Retina (tissue), 1 donor: ENCODE measurements at regions not wholly inside any gene's neighbourhood (a gene's known extent, or its start where the extent isn't known, plus 50 kb on each side); places are given as distances from the start of the nearest gene placed in this dataset.

Source experiments
- DNase-seq: peaks from one replicate; pipeline ENCODE4 v3.0.0-alpha.2; 2016

GRCh38 chr21:40990366-40990765 lies 143.4 kb upstream of the DSCAM start:
- DNase-seq, result no peak

GRCh38 chr21:40997831-40998230 lies 150.9 kb upstream of the DSCAM start:
- DNase-seq, result no peak

DNA sequence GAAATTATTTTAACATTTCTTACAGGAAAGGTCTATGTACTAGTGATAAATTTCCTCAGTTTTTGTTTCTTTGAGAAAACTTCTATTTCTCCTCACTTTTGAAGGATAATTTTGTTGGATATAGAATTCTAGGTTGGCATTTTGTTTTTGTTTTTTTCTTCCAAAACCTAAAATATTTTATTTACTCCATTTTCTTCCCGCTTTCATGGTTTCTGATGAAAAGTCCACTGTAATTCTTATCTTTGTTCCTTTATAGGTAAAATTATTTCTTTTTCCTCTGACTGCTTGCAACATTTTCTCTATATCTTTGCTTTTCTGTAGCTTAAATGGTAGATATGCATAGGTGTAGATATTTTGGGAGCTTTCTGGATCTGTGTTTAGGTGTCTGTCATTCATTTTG lies 153.9 kb upstream of the DSCAM start:
- no peak for DNase-seq

DNA sequence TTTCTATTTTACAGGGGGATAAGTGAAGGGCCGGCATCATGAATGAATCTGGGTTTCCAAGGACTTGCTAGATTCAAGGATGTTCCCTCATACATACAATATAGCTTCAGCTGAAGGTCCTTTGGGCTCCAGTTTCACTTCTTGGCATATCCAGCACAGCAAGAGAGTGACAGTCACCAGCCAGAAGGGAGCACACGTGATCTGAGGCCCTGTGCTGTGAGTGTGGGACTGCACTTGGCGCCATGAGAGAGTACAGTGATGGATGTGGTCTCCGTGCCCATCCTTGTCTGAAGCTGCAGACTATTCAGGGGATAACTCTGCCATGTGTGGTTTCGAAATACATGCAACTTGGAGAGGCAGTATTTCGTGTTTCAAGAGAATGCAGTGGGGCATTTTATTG lies 159.7 kb upstream of the DSCAM start:
- DNase-seq, result no peak

DNA sequence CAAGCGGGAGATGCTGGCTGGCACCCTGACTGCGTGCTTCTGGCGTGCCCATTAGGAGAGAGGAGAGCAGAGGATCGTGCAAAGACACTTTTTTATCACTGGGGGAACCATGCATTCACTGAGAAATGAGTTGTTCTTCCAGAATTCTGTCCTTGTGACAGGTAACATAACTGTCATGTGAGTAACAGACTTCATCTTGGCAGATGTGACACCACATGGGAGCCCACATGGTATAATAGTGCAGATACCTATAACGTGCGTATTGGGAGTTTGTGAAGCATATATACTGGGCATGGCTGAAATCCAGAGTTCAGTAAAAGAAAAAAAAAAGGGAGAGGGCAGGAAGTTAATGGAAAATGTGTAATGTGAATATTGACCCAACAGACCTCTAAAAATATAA lies 159.6 kb upstream of the BACE2 start:
- no peak for DNase-seq

GRCh38 chr21:41008974-41009373 lies 159.0 kb upstream of the BACE2 start:
- no peak for DNase-seq

DNA sequence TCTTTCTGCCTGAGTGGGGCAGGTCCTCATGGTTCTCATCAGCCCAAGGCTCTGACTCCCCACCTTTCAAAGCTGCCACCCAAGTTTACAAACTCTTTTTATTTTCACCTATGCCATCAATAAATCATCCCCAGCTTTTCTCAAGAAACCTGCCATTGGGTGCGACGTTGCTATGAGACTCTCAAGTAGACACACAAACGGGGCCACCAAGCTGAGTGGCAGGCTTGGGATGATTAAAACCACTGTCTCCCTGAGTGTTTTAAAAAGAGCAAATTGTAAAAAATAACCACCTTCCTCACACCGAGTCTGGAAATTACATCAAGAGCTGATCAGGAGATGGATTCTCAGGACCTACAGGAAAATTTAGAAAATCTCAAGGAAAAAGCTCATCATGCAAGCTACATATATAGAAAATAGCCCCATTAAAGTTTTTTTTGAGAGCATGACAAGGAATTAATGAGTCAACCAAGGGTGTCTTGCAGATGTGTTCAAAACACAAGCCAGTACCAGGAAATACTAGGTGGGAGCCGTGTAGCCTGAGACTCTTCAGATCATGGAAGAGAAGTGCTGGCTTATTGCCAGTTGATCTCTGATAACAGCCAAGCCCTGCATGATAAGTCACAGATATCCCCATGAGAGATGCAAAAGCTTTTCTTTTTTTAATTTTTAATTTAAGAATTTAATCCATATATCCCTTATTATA lies 158.4 kb upstream of the BACE2 start:
- DNase-seq, result peak; percentile 21

DNA sequence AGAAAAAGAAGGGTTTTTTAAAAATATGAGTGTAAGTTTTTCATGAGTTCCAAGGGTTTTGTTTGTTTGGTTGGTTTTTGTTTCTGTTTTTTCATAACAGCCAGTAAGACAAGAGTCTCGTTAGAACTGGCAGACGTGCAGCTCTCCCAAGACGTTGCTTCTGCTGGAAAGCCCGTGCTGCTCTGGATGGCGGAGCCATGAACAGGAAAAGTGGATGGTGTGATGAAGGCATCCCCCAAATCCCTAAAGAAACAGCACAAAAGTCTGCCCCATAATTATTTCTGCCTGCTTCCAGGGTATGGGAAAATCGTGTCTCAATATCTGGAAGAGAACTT lies 157.9 kb upstream of the BACE2 start:
- peak; percentile 17 for DNase-seq

- peak; percentile 3 for DNase-seq
Observed at GRCh38 chr21:41011098-41011731, 156.7 kb upstream of the BACE2 start.

- no peak for DNase-seq
Observed at GRCh38 chr21:41011951-41012366, 156.0 kb upstream of the BACE2 start.

DNA sequence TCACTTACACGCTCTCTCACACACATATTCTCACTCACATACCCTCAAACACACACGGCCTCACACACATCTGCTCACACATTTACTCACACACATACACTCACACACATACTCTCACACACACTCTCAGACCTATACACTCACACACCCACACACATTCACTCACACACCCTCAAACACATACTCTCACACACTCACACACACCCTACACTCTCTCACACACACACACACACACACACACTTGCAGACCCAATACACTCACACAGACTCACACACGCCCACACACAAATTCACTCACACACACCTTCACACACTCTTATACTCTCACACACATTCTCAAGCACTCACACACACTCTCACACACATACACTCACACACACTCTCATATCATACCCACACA lies 155.5 kb upstream of the BACE2 start:
- no peak for DNase-seq

GRCh38 chr21:41016472-41016871 lies 151.5 kb upstream of the BACE2 start:
- no peak for DNase-seq

- DNase-seq, result no peak
Observed at GRCh38 chr21:41018431-41018830, 149.5 kb upstream of the BACE2 start.

- no peak for DNase-seq
Observed at GRCh38 chr21:41023936-41024335, 144.0 kb upstream of the BACE2 start.

- no peak for DNase-seq
Observed at GRCh38 chr21:41024341-41024740, 143.6 kb upstream of the BACE2 start.

DNA sequence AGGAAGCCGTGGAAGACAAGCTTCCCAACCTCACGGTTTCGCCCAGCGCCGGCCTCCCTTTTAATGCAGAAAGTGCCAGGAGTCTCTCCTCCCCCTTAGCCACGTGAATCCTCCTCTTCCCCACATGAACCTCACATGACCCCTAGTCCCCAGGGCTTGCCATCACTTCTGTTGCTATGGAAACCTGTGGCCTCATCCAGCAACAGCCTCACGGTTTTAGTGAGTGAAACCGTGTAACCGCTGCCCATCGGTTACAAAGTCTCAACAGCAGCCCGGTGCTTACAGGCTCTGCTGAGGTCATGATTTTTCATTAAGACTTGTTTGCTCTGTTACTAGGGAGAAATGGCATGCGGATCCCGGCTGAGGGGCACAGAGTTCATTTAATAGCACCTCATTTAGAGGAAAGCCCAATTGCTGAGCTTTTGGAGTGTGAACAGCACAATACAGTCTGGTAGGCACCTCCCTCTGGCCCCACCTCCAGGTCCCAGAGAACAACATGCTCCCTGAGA lies 143.2 kb upstream of the BACE2 start:
- DNase-seq, result peak; percentile 84

DNA sequence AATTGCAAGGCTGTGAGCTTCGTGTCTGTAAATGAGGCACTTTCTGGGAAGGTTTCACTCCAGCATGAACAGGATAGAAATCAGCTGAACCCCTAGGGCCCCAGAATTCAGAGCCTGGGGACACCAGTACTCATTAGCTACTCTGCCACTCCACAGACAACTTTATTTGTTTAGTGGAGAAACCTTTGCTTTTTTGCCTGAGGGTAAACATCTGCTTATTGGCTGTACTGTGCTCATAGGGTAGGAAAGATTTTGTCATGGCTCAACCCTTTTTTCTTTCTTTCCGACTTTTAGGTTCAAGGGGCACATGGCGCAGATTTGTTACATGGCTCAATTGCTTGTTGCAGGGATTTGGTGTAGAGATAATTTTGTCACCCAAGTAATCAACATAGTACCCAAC lies 138.4 kb upstream of the BACE2 start:
- DNase-seq, result no peak

GRCh38 chr21:41031701-41032220 lies 136.2 kb upstream of the BACE2 start:
- no peak for DNase-seq

DNA sequence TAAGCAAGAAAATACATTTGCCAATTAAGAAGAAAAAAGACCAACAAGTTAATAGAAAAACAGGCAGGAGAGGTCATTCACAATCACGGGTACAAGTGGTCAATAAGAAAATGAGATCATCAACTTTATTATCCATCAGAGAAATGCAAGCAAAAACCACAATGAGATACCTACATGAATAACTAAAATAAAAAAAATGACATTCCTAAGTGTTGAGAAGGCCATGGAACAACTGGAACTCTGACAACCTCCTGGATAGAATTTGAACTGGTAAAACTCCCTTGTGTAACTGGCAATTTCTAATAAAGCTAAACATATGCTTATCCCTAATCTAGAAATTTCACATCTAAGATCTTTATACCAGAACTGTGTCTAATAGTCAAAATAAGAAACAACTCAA lies 135.4 kb upstream of the BACE2 start:
- DNase-seq, result no peak

- peak; percentile 19 for DNase-seq
Observed at GRCh38 chr21:41037212-41037611, 130.7 kb upstream of the BACE2 start.

GRCh38 chr21:41037936-41038335 lies 130.0 kb upstream of the BACE2 start:
- DNase-seq, result no peak

GRCh38 chr21:41043014-41043413 lies 124.9 kb upstream of the BACE2 start:
- DNase-seq, result no peak

DNA sequence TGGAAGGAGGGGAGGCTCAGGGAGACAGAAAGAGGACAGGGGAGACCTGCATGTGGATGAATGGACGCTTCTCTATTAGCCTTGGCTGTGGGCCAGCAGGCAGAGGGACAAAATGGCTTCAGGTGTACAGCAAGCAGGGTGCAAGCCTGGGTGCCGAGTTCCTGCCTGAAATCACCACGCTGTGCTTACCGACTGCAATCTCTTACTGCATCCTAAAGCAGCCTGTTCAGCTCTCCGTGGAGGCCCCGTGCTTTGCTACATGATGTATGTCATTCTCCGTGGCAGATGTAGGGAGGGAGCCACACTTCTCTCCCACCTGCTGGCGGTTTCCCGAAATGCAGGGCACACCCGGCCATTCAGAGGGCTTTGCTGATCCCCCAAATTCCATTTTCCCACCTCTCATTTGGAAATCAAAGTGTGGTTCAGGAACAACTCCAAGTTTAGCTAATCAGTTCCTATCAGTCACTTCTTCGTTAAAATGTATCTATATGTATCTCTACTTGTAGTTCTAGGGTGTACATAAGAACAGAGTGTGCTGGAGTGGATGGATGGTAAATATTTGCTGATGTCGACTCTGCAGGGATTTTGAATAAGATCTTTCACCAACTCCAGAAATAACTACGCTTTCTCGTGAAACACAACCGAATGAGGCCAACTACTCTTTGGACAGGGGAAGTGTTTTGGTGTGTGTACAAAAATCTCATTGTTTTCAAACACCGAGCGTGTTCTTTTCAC lies 122.3 kb upstream of the BACE2 start:
- peak; percentile 64 for DNase-seq

DNA sequence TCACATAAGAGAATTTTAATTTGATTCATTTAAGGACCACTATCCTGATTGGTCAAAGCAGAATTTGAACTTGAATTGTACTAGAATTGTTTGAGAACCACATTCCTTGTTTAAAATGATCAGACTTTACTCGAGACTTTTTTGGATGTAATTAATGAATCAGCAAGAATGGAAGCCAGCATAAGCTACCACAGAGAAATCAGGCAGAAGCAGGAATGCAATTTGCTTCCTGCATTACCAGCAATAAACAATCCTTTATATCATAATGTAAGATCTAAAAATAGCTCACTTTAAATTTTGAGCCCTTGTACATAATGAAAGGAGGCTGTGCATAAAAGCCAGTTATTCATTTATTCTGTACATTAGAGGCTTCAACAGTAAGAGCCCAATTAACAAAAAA lies 119.8 kb upstream of the BACE2 start:
- DNase-seq, result no peak
